ENCODE measurements at regions not wholly inside any gene's neighbourhood (a gene's known extent, or its start where the extent isn't known, plus 50 kb on each side); places are given as distances from the start of the nearest gene placed in this dataset.

DNA sequence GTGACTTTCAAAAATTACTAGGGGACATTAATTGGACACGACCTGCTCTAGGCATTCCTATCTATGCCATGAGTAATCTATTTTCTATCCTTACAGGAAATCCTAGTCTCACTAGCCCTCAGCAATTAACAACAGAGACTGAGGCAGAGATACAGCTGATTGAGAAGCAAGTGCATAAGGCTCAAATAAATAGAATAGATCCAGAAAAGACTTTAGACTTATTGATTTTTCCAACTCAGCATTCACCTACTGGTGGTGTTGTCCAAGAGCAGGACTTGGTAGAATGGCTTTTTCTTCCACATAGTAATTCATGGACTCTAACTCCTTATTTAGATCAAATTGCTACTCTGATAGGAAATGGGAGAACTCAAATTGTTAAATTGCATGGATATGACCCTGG lies 148.0 kb downstream of the ZNF33B start:
- TF ChIP-seq SALL2 (CRISPR knock-in tag; IDR thresholded peaks at IDR 0.05) (no peak), ZNF180 (CRISPR knock-in tag; IDR thresholded peaks at IDR 0.05; ENCODE audit: borderline replicate concordance, low read depth) (no peak), KLF12 (CRISPR knock-in tag; IDR thresholded peaks at IDR 0.05; ENCODE audit: borderline replicate concordance) (no peak), TCF12 (IDR thresholded peaks at IDR 0.05) (no peak), TCF12 (CRISPR knock-in tag; IDR thresholded peaks at IDR 0.05) (no peak), PITX1 (CRISPR knock-in tag; IDR thresholded peaks at IDR 0.05) (no peak), ZNF629 (CRISPR knock-in tag; conservative IDR thresholded peaks at IDR 0.05) (no peak), TEAD2 (CRISPR knock-in tag; IDR thresholded peaks at IDR 0.05) (no peak), SETDB1 (CRISPR knock-in tag; IDR thresholded peaks at IDR 0.05; ENCODE audit: borderline replicate concordance) (no peak), MYNN (CRISPR knock-in tag; IDR thresholded peaks at IDR 0.05; ENCODE audit: low read depth) (no peak), ZNF879 (CRISPR knock-in tag; IDR thresholded peaks at IDR 0.05) (no peak)
- TF ChIP-seq, protein P1, sequence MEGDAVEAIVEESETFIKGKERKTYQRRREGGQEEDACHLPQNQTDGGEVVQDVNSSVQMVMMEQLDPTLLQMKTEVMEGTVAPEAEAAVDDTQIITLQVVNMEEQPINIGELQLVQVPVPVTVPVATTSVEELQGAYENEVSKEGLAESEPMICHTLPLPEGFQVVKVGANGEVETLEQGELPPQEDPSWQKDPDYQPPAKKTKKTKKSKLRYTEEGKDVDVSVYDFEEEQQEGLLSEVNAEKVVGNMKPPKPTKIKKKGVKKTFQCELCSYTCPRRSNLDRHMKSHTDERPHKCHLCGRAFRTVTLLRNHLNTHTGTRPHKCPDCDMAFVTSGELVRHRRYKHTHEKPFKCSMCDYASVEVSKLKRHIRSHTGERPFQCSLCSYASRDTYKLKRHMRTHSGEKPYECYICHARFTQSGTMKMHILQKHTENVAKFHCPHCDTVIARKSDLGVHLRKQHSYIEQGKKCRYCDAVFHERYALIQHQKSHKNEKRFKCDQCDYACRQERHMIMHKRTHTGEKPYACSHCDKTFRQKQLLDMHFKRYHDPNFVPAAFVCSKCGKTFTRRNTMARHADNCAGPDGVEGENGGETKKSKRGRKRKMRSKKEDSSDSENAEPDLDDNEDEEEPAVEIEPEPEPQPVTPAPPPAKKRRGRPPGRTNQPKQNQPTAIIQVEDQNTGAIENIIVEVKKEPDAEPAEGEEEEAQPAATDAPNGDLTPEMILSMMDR (CRISPR knock-in tag; IDR thresholded peaks at IDR 0.05) = no peak
- TF ChIP-seq, protein P2, sequence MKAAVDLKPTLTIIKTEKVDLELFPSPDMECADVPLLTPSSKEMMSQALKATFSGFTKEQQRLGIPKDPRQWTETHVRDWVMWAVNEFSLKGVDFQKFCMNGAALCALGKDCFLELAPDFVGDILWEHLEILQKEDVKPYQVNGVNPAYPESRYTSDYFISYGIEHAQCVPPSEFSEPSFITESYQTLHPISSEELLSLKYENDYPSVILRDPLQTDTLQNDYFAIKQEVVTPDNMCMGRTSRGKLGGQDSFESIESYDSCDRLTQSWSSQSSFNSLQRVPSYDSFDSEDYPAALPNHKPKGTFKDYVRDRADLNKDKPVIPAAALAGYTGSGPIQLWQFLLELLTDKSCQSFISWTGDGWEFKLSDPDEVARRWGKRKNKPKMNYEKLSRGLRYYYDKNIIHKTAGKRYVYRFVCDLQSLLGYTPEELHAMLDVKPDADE (CRISPR knock-in tag; IDR thresholded peaks at IDR 0.05) = no peak
